Upper lobe of left lung (tissue), 4 donors: ENCODE measurements at regions not wholly inside any gene's neighbourhood (a gene's known extent, or its start where the extent isn't known, plus 50 kb on each side); places are given as distances from the start of the nearest gene placed in this dataset.

ENCODE experiments used
- POLR2A ChIP-seq, 4 donors: fragments of 450-650 bp; IDR thresholded peaks; one replicate each; pipeline ENCODE4 v1.5.1; 2016 to 2017; ENCODE audit warnings: antibody characterized with exemption in 4 of 4, mild to moderate bottlenecking in 2 of 4
- TF ChIP-seq, protein P1 (sequence below), 6 experiments: fragments of 450-650 bp in 4 of 6; fragments of 200-600 bp in 2 of 6; sonication (generic) in 2 of 6; IDR thresholded peaks; one replicate each; pipeline ENCODE4 v1.5.1; 2016 to 2019; ENCODE audit warnings: antibody characterized with exemption in 6 of 6

DNA sequence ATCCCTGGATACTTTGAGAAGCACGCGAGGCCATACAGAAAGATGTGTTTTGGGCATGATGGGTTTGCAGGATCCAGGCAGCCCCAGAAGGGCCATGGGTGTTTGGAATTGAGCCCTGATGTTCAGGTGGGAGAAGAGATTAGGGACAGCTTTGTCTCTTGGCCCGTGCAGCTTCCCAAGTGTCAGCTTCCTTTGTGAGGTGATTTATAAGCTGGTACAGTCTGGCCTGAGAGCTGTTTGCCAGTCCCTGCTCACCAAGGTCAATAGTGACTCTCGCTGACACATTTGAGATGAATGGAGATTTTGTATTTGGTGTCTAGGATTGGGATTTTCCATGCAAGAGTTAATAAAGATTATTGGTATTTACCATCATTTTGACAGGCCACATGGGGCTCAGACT, 165.9 kb downstream of the ICE1 start:
- TF ChIP-seq, protein P1, sequence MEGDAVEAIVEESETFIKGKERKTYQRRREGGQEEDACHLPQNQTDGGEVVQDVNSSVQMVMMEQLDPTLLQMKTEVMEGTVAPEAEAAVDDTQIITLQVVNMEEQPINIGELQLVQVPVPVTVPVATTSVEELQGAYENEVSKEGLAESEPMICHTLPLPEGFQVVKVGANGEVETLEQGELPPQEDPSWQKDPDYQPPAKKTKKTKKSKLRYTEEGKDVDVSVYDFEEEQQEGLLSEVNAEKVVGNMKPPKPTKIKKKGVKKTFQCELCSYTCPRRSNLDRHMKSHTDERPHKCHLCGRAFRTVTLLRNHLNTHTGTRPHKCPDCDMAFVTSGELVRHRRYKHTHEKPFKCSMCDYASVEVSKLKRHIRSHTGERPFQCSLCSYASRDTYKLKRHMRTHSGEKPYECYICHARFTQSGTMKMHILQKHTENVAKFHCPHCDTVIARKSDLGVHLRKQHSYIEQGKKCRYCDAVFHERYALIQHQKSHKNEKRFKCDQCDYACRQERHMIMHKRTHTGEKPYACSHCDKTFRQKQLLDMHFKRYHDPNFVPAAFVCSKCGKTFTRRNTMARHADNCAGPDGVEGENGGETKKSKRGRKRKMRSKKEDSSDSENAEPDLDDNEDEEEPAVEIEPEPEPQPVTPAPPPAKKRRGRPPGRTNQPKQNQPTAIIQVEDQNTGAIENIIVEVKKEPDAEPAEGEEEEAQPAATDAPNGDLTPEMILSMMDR (IDR thresholded peaks at IDR 0.05) = no peak
- no peak for TF ChIP-seq POLR2A (IDR thresholded peaks at IDR 0.05)
